ENCODE measurements at regions not wholly inside any gene's neighbourhood (a gene's known extent, or its start where the extent isn't known, plus 50 kb on each side); places are given as distances from the start of the nearest gene placed in this dataset.

- TF ChIP-seq CTCF (IDR thresholded peaks at IDR 0.05; ENCODE audit: insufficient read depth, missing control alignments): no peak
- DNase-seq (ENCODE audit: insufficient read length, low spot score): no peak
- no peak for FAIRE-seq
These were observed 206.6 kb downstream of the HAUS1 start for GRCh38 chr18:46310675-46311345.

GRCh38 chr18:46311491-46311890 is 207.3 kb downstream of the HAUS1 start:
- no peak for FAIRE-seq
- DNase-seq (ENCODE audit: insufficient read length, low spot score): no peak
- TF ChIP-seq CTCF (IDR thresholded peaks at IDR 0.05; ENCODE audit: insufficient read depth, missing control alignments): no peak

GRCh38 chr18:46312221-46312620 is 208.0 kb downstream of the HAUS1 start:
- no peak for TF ChIP-seq CTCF (IDR thresholded peaks at IDR 0.05; ENCODE audit: insufficient read depth, missing control alignments)
- DNase-seq (ENCODE audit: insufficient read length, low spot score) (no peak), FAIRE-seq (no peak)

- FAIRE-seq: no peak
- DNase-seq (ENCODE audit: insufficient read length, low spot score): no peak
These were observed 209.3 kb downstream of the HAUS1 start for GRCh38 chr18:46313521-46313920.

GRCh38 chr18:46314011-46314410 is 209.8 kb downstream of the HAUS1 start:
- no peak for TF ChIP-seq CTCF (IDR thresholded peaks at IDR 0.05; ENCODE audit: insufficient read depth, missing control alignments)
- FAIRE-seq (no peak), DNase-seq (ENCODE audit: insufficient read length, low spot score) (no peak)

More at GRCh38 chr18:46313521-46313920, 209.3 kb downstream of the HAUS1 start:
- TF ChIP-seq CTCF (IDR thresholded peaks at IDR 0.05; ENCODE audit: insufficient read depth, missing control alignments): no peak

- FAIRE-seq (no peak), DNase-seq (ENCODE audit: insufficient read length, low spot score) (no peak)
- TF ChIP-seq CTCF (IDR thresholded peaks at IDR 0.05; ENCODE audit: insufficient read depth, missing control alignments): no peak
These were observed 211.0 kb downstream of the HAUS1 start for GRCh38 chr18:46315161-46315560.

- DNase-seq (ENCODE audit: insufficient read length, low spot score) (no peak), FAIRE-seq (no peak)
- TF ChIP-seq CTCF (IDR thresholded peaks at IDR 0.05; ENCODE audit: insufficient read depth, missing control alignments): no peak
These were observed 214.2 kb downstream of the HAUS1 start for GRCh38 chr18:46318356-46318755.
